HL-60 (cell line): ENCODE measurements at regions not wholly inside any gene's neighbourhood (a gene's known extent, or its start where the extent isn't known, plus 50 kb on each side); places are given as distances from the start of the nearest gene placed in this dataset.
"Not testable (repeated sequence)": the region's sequence is repeated elsewhere in the genome, so short reads cannot be mapped to it uniquely, and the experiment has no call there.

Experiments
- DNase-seq, 2 experiments: peaks; one replicate each; pipeline ENCODE4 v3.0.0-alpha.2; 2010 to 2020; ENCODE audit warnings: low read depth in 1 of 2, low spot score in 1 of 2
- H3K27ac ChIP-seq: fragments of 250-450 bp; sonication (Bioruptor Pico); replicated peaks from 2 replicates; pipeline ENCODE4 v1.5.1; 2020; ENCODE audit warnings: mild to moderate bottlenecking, moderate library complexity
- H3K27me3 ChIP-seq: fragments of 250-450 bp; sonication (Bioruptor Pico); 2 replicates; pipeline ENCODE4 v1.5.1; 2021; ENCODE audit warnings: mild to moderate bottlenecking, moderate library complexity; ENCODE audit not compliant: insufficient read depth, poor library complexity, severe bottlenecking
- H3K4me3 ChIP-seq: replicated peaks from 2 replicates; pipeline ENCODE4 v1.5.1; 2011; ENCODE audit warnings: mild to moderate bottlenecking, control low read depth, low read length; ENCODE audit not compliant: insufficient read depth
- CTCF ChIP-seq: IDR thresholded peaks from one replicate; pipeline ENCODE4 v1.5.1; 2011; ENCODE audit warnings: low read length, control low read depth, inconsistent platforms; ENCODE audit not compliant: insufficient read depth
- GABPA ChIP-seq: IDR thresholded peaks from 2 replicates; pipeline ENCODE4 v1.6.1; 2012; ENCODE audit warnings: low read depth
- POLR2AphosphoS5 ChIP-seq: IDR thresholded peaks from 2 replicates; pipeline ENCODE4 v1.6.1; 2012; ENCODE audit warnings: low read depth
- REST ChIP-seq: IDR thresholded peaks from 2 replicates; pipeline ENCODE4 v1.6.1; 2012; ENCODE audit warnings: low read depth; ENCODE audit not compliant: insufficient replicate concordance
- SPI1 ChIP-seq: IDR thresholded peaks from 2 replicates; pipeline ENCODE4 v1.6.1; 2012; ENCODE audit warnings: low read depth, mild to moderate bottlenecking, borderline replicate concordance

DNA sequence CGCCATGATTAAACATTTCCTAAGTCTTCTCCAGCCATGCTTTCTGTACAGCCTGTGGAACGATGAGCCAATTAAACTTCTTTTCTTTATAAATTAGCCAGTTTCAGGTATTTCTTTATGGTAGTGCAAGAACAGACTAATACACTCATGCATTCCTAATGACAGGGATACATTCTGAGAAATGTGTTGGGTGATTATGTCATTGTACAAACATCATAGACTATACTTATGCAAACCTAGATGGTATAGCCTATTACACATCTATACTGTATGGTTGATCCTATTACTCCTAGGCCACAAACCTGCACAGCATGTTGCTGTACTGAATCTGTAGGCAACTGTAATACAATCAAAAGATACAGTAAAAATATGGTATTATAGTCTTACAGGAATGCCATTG, 83.1 kb downstream of the ATOH1 start:
- Histone ChIP-seq H3K27ac (no peak overlapping the region), H3K27me3 (no peaks in the 10 kb centered on the region), H3K4me3 (no peak overlapping the region)
- no peak for DNase-seq
- no peak for TF ChIP-seq POLR2AphosphoS5
- TF ChIP-seq CTCF = no peak
- TF ChIP-seq REST = no peak
- TF ChIP-seq SPI1 = no peak
- no peak for TF ChIP-seq GABPA

DNA sequence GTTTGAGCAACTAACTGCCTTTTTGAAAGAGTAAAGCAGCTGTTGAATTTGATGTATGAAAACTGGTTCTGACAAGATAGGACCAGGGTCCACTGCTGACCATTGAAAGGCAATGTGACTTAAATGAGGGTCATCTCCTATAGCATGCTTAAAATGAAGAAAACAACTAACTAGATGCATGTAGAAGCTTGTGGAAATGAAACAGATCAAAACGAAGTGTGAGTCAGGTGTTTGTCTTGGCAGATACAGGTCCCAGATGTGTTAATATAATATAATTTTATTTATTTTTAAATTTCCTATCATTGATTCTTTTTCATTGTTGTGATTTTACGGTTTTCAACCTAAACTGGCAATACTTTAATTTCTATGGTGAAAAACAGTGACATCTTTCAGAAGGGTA, 83.6 kb downstream of the ATOH1 start:
- no peak overlapping the region for H3K4me3 ChIP-seq
- DNase-seq = no peak
- no peaks in the 10 kb centered on the region for H3K27me3 ChIP-seq
- TF ChIP-seq SPI1 (no peak), CTCF (no peak), POLR2AphosphoS5 (no peak), GABPA (no peak), REST (no peak)
- no peak overlapping the region for H3K27ac ChIP-seq

GRCh38 chr4:93918856-93919255, 90.3 kb downstream of the ATOH1 start:
- peak; percentile 38; the same call in 1 of the 2 replicates for TF ChIP-seq SPI1
- no peak for TF ChIP-seq REST
- no peak for TF ChIP-seq CTCF
- TF ChIP-seq POLR2AphosphoS5 = no peak
- no peak for TF ChIP-seq GABPA
- Histone ChIP-seq H3K27me3 (no peaks in the 10 kb centered on the region), H3K4me3 (no peak overlapping the region), H3K27ac (no peak overlapping the region)
- no peak for DNase-seq

DNA sequence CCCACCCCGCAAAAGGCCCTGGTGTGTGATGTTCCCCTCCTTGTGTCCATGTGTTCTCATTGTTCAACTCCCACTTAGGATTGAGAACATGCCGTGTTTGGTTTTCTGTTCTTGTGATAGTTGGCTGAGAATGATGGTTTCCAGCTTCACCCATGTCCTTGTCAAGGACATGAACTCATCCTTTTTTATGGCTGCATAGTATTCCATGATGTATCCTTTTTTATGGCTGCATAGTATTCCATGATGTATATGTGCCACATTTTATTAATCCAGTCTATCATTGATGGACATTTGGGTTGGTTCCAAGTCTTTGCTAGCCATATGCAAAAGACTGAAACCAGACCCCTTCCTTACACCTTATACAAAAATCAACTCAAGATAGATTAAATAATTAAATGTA, 95.0 kb downstream of the ATOH1 start:
- H3K27me3 ChIP-seq, H3K27ac ChIP-seq, H3K4me3 ChIP-seq, DNase-seq: not testable (repeated sequence)
